Mesendoderm (in vitro differentiated cells): ENCODE measurements at regions not wholly inside any gene's neighbourhood (a gene's known extent, or its start where the extent isn't known, plus 50 kb on each side); places are given as distances from the start of the nearest gene placed in this dataset.

Source experiments
- DNase-seq: peaks from one replicate; pipeline ENCODE4 v3.0.0; 2013
- H2AK5ac ChIP-seq: 2 replicates; pipeline ENCODE4 v1.6.1; 2013; ENCODE audit warnings: low read length, inconsistent platforms
- H2BK120ac ChIP-seq: 2 replicates; pipeline ENCODE4 v1.6.1; 2013; ENCODE audit warnings: low read depth, mild to moderate bottlenecking, low read length, moderate library complexity, mixed read lengths
- H2BK15ac ChIP-seq: replicated peaks from 2 replicates; pipeline ENCODE4 v1.6.1; 2013; ENCODE audit warnings: low read depth, mild to moderate bottlenecking, moderate library complexity
- H2BK5ac ChIP-seq: 2 replicates; pipeline ENCODE4 v1.6.1; 2013; ENCODE audit warnings: low read length, inconsistent platforms
- H3K18ac ChIP-seq: 2 replicates; pipeline ENCODE4 v1.6.1; 2013; ENCODE audit warnings: mild to moderate bottlenecking, low read length, mixed read lengths
- H3K23ac ChIP-seq: one replicate; pipeline ENCODE4 v1.6.1; 2013; ENCODE audit warnings: low read length
- H3K27ac ChIP-seq: 2 replicates; pipeline ENCODE4 v1.5.1; 2013; ENCODE audit warnings: low read depth, mild to moderate bottlenecking, inconsistent platforms, low read length, moderate library complexity
- H3K27me3 ChIP-seq: 2 replicates; pipeline ENCODE4 v1.6.1; 2013; ENCODE audit warnings: low read length, control low read depth, mild to moderate bottlenecking, inconsistent platforms; ENCODE audit not compliant: insufficient read depth, poor library complexity
- H3K36me3 ChIP-seq: 2 replicates; pipeline ENCODE4 v1.6.1; 2013; ENCODE audit warnings: low read length, inconsistent platforms; ENCODE audit not compliant: control insufficient read depth, insufficient read depth
- H3K4ac ChIP-seq: one replicate; pipeline ENCODE4 v1.6.1; 2013; ENCODE audit warnings: low read depth, mild to moderate bottlenecking, low read length, moderate library complexity
- H3K4me1 ChIP-seq: 2 replicates; pipeline ENCODE4 v1.6.1; 2013; ENCODE audit warnings: low read depth, low read length, inconsistent platforms; ENCODE audit not compliant: control insufficient read depth
- H3K4me2 ChIP-seq: 2 replicates; pipeline ENCODE4 v1.6.1; 2013; ENCODE audit warnings: low read length
- H3K4me3 ChIP-seq: 2 replicates; pipeline ENCODE4 v1.5.1; 2013; ENCODE audit warnings: mild to moderate bottlenecking, low read length
- H3K56ac ChIP-seq: one replicate; pipeline ENCODE4 v1.6.1; 2013; ENCODE audit warnings: low read length
- H3K79me1 ChIP-seq: 2 replicates; pipeline ENCODE4 v1.6.1; 2013; ENCODE audit warnings: low read length, inconsistent platforms
- H3K79me2 ChIP-seq: 2 replicates; pipeline ENCODE4 v1.6.1; 2013; ENCODE audit warnings: mild to moderate bottlenecking, low read length; ENCODE audit not compliant: control insufficient read depth, insufficient read depth
- H3K9ac ChIP-seq: 2 replicates; pipeline ENCODE4 v1.6.1; 2013; ENCODE audit warnings: low read length, inconsistent platforms
- H4K5ac ChIP-seq: one replicate; pipeline ENCODE4 v1.6.1; 2013; ENCODE audit warnings: low read length
- H4K8ac ChIP-seq: one replicate; pipeline ENCODE4 v1.6.1; 2013; ENCODE audit warnings: low read depth, mild to moderate bottlenecking, control low read depth, low read length, moderate library complexity
- WGBS: extraction: QIAGEN DNeasy Blood & Tissue Kit; methylation state at CpG from one replicate; pipeline ENCODE4 v1.1.7; 2013; ENCODE audit warnings: low lambda C conversion rate, missing lambda C conversion rate; ENCODE audit not compliant: insufficient coverage; ENCODE audit errors: extremely low coverage; 5-methylcytosine and 5-hydroxymethylcytosine counted together

DNA sequence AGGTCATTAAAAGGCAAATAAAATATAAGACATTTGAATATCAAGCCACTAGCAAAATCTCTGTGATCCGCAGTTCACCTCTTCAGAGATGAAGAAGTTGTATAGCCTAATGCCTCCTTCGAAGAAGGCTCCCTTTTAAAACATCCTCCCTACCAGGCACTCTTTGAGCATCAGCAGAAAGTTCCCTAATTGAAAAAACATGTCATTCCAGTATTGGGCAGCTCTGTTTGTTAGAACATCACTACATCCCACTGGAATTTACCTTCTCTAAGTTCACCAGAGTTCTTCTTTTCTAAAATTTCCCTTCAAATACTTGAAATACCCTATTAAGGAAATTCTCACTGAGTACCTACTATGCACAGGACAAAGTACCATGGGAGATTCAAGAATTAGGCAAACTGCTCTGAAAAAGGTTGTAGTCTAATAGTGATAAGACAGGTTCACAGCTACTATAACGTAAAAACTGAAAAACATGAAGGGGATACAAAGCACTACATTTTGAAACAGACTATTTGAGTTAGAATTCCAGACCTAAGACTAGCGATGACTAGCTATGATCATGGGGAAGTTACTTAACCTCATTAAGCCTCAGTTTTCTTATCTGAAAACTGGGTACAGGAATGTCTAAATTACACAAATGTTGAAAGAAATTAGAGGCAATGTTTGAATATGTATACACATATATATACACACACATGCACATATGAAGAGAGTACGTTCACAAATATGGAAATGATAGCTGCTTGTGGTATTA lies 128.7 kb downstream of the ELAPOR2 start:
- no peak overlapping the region for H3K4me3 ChIP-seq
- H2AK5ac ChIP-seq, result no peak overlapping the region
- no peak overlapping the region for H4K5ac ChIP-seq
- H2BK120ac ChIP-seq, result no peak overlapping the region
- DNase-seq, result no peak
- no CpG with 5 or more reads among the region's 5 CpGs for WGBS
- H3K27ac ChIP-seq, result no peak overlapping the region
- H3K36me3 ChIP-seq, result no peaks in the 10 kb centered on the region
- no peak overlapping the region for H2BK15ac ChIP-seq
- no peaks in the 10 kb centered on the region for H3K27me3 ChIP-seq
- H3K18ac ChIP-seq, result no peak overlapping the region
- peaks cover 3% of the 10 kb centered on the region for H3K4me1 ChIP-seq
- no peak overlapping the region for H3K23ac ChIP-seq
- H3K79me2 ChIP-seq, result no peaks in the 10 kb centered on the region
- H3K4me2 ChIP-seq, result no peak overlapping the region
- no peak overlapping the region for H3K56ac ChIP-seq
- no peak overlapping the region for H4K8ac ChIP-seq
- no peak overlapping the region for H3K9ac ChIP-seq
- H3K4ac ChIP-seq, result no peak overlapping the region
- H3K79me1 ChIP-seq, result no peaks in the 10 kb centered on the region
- H2BK5ac ChIP-seq, result no peak overlapping the region

DNA sequence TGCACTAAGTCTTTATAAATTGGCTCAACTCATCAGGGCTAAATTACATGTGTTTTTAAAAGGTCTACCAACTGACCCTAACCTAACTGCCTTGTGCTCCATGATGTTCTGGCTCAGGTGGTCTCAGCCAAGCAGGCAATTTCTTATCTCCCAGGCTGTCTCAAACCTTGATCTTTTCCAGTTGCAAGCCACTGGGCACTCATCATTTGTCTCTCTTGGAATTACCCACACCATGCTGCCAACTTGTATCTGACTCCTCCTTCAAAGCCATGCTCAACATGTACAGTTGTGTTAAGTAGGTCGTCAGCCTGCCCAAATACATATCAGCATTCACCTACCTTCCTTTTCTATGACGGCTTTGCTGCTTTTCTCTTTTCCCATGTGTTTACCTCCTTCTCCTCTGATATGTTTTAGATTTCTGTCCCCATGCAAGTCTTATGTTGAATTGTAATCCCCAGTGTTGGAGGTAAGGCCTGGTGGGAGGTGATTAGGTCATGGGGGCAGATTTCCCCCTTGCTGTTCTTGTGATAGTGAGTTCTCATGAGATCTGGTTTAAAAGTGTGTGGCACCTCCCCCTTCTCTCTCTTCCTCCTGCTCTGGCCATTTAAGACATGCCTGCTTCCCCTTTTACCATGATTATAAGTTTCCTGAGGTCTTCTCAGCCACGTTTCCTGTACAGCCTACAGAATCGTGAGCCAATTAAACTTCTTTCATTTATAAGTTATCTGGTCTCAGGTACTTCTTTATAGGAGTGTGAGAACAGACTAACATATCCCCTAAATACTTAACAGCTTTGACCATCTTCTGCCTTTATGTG lies 130.0 kb downstream of the ELAPOR2 start:
- no CpG with 5 or more reads among the region's 4 CpGs for WGBS
- peak; percentile 54 for DNase-seq
- no peak overlapping the region for H3K4ac ChIP-seq
- no peak overlapping the region for H4K5ac ChIP-seq
- H3K9ac ChIP-seq, result no peak overlapping the region
- no peak overlapping the region for H3K4me2 ChIP-seq
- no peaks in the 10 kb centered on the region for H3K36me3 ChIP-seq
- peak overlapping the region; percentile 9 for H2BK5ac ChIP-seq
- H3K56ac ChIP-seq, result peak overlapping the region; percentile 43
- H2AK5ac ChIP-seq, result no peak overlapping the region
- H2BK15ac ChIP-seq, result no peak overlapping the region
- H2BK120ac ChIP-seq, result no peak overlapping the region
- H3K4me3 ChIP-seq, result no peak overlapping the region
- H3K27ac ChIP-seq, result no peak overlapping the region
- no peaks in the 10 kb centered on the region for H3K27me3 ChIP-seq
- H3K4me1 ChIP-seq, result peaks cover 3% of the 10 kb centered on the region
- no peaks in the 10 kb centered on the region for H3K79me2 ChIP-seq
- H3K23ac ChIP-seq, result no peak overlapping the region
- no peak overlapping the region for H3K18ac ChIP-seq
- H3K79me1 ChIP-seq, result no peaks in the 10 kb centered on the region
- no peak overlapping the region for H4K8ac ChIP-seq

DNA sequence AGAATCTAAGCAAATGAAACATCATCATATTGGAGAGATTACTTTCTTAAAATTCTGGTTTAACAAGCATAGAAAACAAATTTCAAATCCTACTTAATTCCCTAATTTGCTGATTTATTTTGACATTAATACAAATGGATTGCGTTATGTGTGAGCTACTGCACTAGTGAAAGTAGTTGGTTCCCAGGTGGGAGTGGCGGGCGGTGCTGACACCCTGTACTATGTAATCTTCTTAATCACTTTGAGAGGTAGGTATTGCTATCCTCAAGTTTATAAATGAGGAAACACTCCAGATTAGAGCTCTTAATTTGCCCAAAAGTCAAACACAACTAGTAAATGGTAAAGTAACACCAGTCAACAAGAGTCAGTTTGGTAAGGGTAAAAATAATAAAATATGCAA lies 131.1 kb downstream of the ELAPOR2 start:
- H4K5ac ChIP-seq, result no peak overlapping the region
- no peak overlapping the region for H3K27ac ChIP-seq
- peaks cover 3% of the 10 kb centered on the region for H3K4me1 ChIP-seq
- H3K9ac ChIP-seq, result no peak overlapping the region
- H3K36me3 ChIP-seq, result no peaks in the 10 kb centered on the region
- H2BK120ac ChIP-seq, result no peak overlapping the region
- H3K27me3 ChIP-seq, result no peaks in the 10 kb centered on the region
- no peak overlapping the region for H3K4me2 ChIP-seq
- no peak overlapping the region for H2BK15ac ChIP-seq
- H2BK5ac ChIP-seq, result no peak overlapping the region
- no peak overlapping the region for H3K4ac ChIP-seq
- no peak overlapping the region for H2AK5ac ChIP-seq
- H3K56ac ChIP-seq, result no peak overlapping the region
- no peak overlapping the region for H3K18ac ChIP-seq
- H3K23ac ChIP-seq, result no peak overlapping the region
- no CpG with 5 or more reads among the region's 3 CpGs for WGBS
- DNase-seq, result no peak
- no peaks in the 10 kb centered on the region for H3K79me1 ChIP-seq
- no peak overlapping the region for H4K8ac ChIP-seq
- H3K4me3 ChIP-seq, result no peak overlapping the region
- H3K79me2 ChIP-seq, result no peaks in the 10 kb centered on the region

DNA sequence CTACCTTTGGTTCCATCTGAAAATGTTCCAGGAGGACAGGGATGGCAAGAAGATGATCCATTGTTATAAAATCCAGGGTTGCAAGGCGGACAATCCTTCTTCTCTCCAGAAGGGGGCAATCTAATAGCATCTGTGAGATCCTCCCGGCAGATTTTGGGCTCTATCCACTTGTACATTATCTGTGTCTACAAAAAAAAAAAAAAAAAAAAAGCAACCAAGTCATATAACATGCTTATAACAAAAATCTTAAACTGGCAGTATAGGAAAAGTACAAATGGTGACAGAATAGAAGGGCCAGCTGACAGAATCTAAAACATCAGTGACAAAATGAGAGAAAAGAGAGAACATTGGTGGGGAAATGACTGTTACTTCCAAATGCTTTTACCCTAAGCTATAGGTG lies 132.7 kb downstream of the ELAPOR2 start:
- H2AK5ac ChIP-seq, result no peak overlapping the region
- H3K36me3 ChIP-seq, result no peaks in the 10 kb centered on the region
- no peak overlapping the region for H3K4me3 ChIP-seq
- DNase-seq, result peak; percentile 69
- no peak overlapping the region for H3K9ac ChIP-seq
- no peak overlapping the region for H2BK120ac ChIP-seq
- H3K56ac ChIP-seq, result no peak overlapping the region
- H3K27ac ChIP-seq, result no peak overlapping the region
- no peak overlapping the region for H3K18ac ChIP-seq
- no peaks in the 10 kb centered on the region for H3K79me1 ChIP-seq
- no peak overlapping the region for H3K23ac ChIP-seq
- peaks cover 3% of the 10 kb centered on the region for H3K4me1 ChIP-seq
- H4K5ac ChIP-seq, result no peak overlapping the region
- no CpG with 5 or more reads among the region's 2 CpGs for WGBS
- H2BK15ac ChIP-seq, result no peak overlapping the region
- H3K4me2 ChIP-seq, result no peak overlapping the region
- H2BK5ac ChIP-seq, result no peak overlapping the region
- H3K4ac ChIP-seq, result no peak overlapping the region
- no peak overlapping the region for H4K8ac ChIP-seq
- H3K27me3 ChIP-seq, result no peaks in the 10 kb centered on the region
- no peaks in the 10 kb centered on the region for H3K79me2 ChIP-seq

DNA sequence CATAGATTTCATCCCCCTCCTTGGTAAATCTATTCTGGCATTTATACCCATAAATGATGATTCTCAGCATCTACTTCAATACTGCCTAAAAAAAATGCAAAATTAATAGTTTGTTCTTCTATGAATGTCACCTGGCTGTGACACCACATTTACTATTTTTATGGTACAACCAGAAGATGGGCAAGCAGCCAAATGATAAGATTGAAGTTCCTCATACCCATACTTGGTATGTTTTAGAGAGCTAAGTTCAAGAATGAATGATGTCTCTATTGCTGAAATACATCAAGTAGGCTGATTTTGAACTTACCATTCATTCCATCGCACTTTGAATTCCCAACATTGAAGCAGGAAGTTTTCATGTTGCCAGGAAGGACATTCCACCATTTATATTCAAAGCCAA lies 134.2 kb downstream of the ELAPOR2 start:
- Histone ChIP-seq H3K4me1 (peaks cover 3% of the 10 kb centered on the region), H4K8ac (no peak overlapping the region), H2BK120ac (no peak overlapping the region), H3K4me2 (no peak overlapping the region), H3K27me3 (no peaks in the 10 kb centered on the region), H3K36me3 (no peaks in the 10 kb centered on the region), H3K9ac (no peak overlapping the region), H3K79me1 (no peaks in the 10 kb centered on the region), H3K23ac (no peak overlapping the region), H3K56ac (no peak overlapping the region), H2BK15ac (no peak overlapping the region), H3K27ac (no peak overlapping the region), H3K4ac (no peak overlapping the region), H3K79me2 (no peaks in the 10 kb centered on the region), H3K18ac (no peak overlapping the region), H3K4me3 (no peak overlapping the region), H2BK5ac (no peak overlapping the region), H4K5ac (no peak overlapping the region), H2AK5ac (no peak overlapping the region)
- WGBS, result no CpG with 5 or more reads among the region's 1 CpG
- DNase-seq, result no peak
